Mucosa of gallbladder (tissue), 1 donor: ENCODE measurements at regions not wholly inside any gene's neighbourhood (a gene's known extent, or its start where the extent isn't known, plus 50 kb on each side); places are given as distances from the start of the nearest gene placed in this dataset.
"Not testable (repeated sequence)": the region's sequence is repeated elsewhere in the genome, so short reads cannot be mapped to it uniquely, and the experiment has no call there.

Experiments used
- DNase-seq: peaks from one replicate; pipeline ENCODE4 v3.0.0-alpha.2; 2020; ENCODE audit warnings: low spot score
- donor health status: DM: no; HTN: no; CAD: no.

GRCh38 chr6:94698773-94699172, 878.6 kb upstream of the MANEA start:
- DNase-seq = no peak

- DNase-seq = not testable (repeated sequence)
Observed at GRCh38 chr6:94687255-94687654, 890.1 kb upstream of the MANEA start.

GRCh38 chr6:94683409-94683808, 893.9 kb upstream of the MANEA start:
- no peak for DNase-seq

- no peak for DNase-seq
Observed at GRCh38 chr6:94680669-94681212, 896.6 kb upstream of the MANEA start.

GRCh38 chr6:94673251-94673650, 904.1 kb upstream of the MANEA start:
- no peak for DNase-seq

GRCh38 chr6:94670017-94670416, 907.3 kb upstream of the MANEA start:
- DNase-seq = no peak

GRCh38 chr6:94668876-94669275, 908.5 kb upstream of the MANEA start:
- DNase-seq = no peak

GRCh38 chr6:94658929-94659328, 918.4 kb upstream of the MANEA start:
- DNase-seq = no peak

- DNase-seq = no peak
Observed at GRCh38 chr6:94651239-94651638, 926.1 kb upstream of the MANEA start.

- DNase-seq = no peak
Observed at GRCh38 chr6:94645191-94645590, 932.1 kb upstream of the MANEA start.

GRCh38 chr6:94639564-94639963, 937.8 kb upstream of the MANEA start:
- no peak for DNase-seq

GRCh38 chr6:94636780-94637385, 940.5 kb upstream of the MANEA start:
- DNase-seq = no peak

- no peak for DNase-seq
Observed at GRCh38 chr6:94623586-94623985, 953.7 kb upstream of the MANEA start.

- DNase-seq = no peak
Observed at GRCh38 chr6:94622783-94623182, 954.6 kb upstream of the MANEA start.

GRCh38 chr6:94600636-94601035, 976.7 kb upstream of the MANEA start:
- no peak for DNase-seq

- DNase-seq = no peak
Observed at GRCh38 chr6:94597487-94597886, 979.8 kb upstream of the MANEA start.

- DNase-seq = no peak
Observed at GRCh38 chr6:94590416-94590815, 986.9 kb upstream of the MANEA start.

GRCh38 chr6:94588301-94588700, 989.0 kb upstream of the MANEA start:
- DNase-seq = no peak

- DNase-seq = no peak
Observed at GRCh38 chr6:94584211-94584610, 993.1 kb upstream of the MANEA start.

GRCh38 chr6:94570581-94570980, 1006.8 kb upstream of the MANEA start:
- no peak for DNase-seq

GRCh38 chr6:94562846-94563245, 1014.5 kb upstream of the MANEA start:
- DNase-seq = no peak

GRCh38 chr6:94559829-94560537, 1017.4 kb upstream of the MANEA start:
- no peak for DNase-seq

- not testable (repeated sequence) for DNase-seq
Observed at GRCh38 chr6:94557207-94557606, 1020.1 kb upstream of the MANEA start.
